IMR-90 (cell line): ENCODE measurements at regions not wholly inside any gene's neighbourhood (a gene's known extent, or its start where the extent isn't known, plus 50 kb on each side); places are given as distances from the start of the nearest gene placed in this dataset.

Experiments used
- ATAC-seq: fragments of 200-7000 bp; cut with Tn5 transposase; 2 replicates; pipeline ENCODE4 v1.9.1; 2020; ENCODE audit warnings: low read depth, mild to moderate bottlenecking, moderate library complexity
- BruUV-seq: library from RNA; stranded (reverse); fragments of 400-500 nt; replicated peaks from 2 replicates; lab custom pipeline; 2021; lab: Mats Ljungman, UMichigan
- CTCF ChIA-PET: fragments of 300-600 bp; formaldehyde crosslinking; extraction: SDS; loops from one replicate; lab custom pipeline; 2021; ENCODE audit warnings: antibody characterized with exemption; lab: Yijun Ruan, JAX
- POLR2A ChIA-PET: fragments of 300-600 bp; sonication (Branson Sonifier 250); formaldehyde crosslinking; loops from one replicate; lab custom pipeline; 2022; ENCODE audit warnings: antibody characterized with exemption; ENCODE audit not compliant: unreplicated experiment; lab: Charles Lee
- DNase-seq: peaks from one replicate; pipeline ENCODE4 v3.0.0; 2013
- H2AFZ ChIP-seq: replicated peaks from 2 replicates; pipeline ENCODE3; 2013; ENCODE audit warnings: low read length, mild to moderate bottlenecking; ENCODE audit not compliant: poor library complexity
- H2AK5ac ChIP-seq: 2 replicates; pipeline ENCODE4 v1.6.1; 2013; ENCODE audit warnings: low read depth, low read length, inconsistent platforms
- H2AK9ac ChIP-seq: replicated peaks from 2 replicates; pipeline ENCODE3; 2013; ENCODE audit warnings: mild to moderate bottlenecking, low read depth, low read length, moderate library complexity; ENCODE audit not compliant: poor library complexity
- H2BK120ac ChIP-seq: 2 replicates; pipeline ENCODE4 v1.6.1; 2013; ENCODE audit warnings: low read depth, low read length, inconsistent platforms
- H2BK15ac ChIP-seq: 3 replicates; pipeline ENCODE4 v1.6.1; 2013; ENCODE audit warnings: low read depth, low read length, inconsistent platforms
- H2BK20ac ChIP-seq: 2 replicates; pipeline ENCODE4 v1.6.1; 2013; ENCODE audit warnings: low read depth, mild to moderate bottlenecking, inconsistent platforms, low read length, moderate library complexity
- H2BK5ac ChIP-seq: 2 replicates; pipeline ENCODE4 v1.6.1; 2013; ENCODE audit warnings: mild to moderate bottlenecking, low read depth, low read length, inconsistent platforms; ENCODE audit not compliant: poor library complexity, severe bottlenecking
- H3K14ac ChIP-seq: replicated peaks from 2 replicates; pipeline ENCODE4 v1.6.1; 2013; ENCODE audit warnings: low read depth, low read length, inconsistent platforms
- H3K18ac ChIP-seq: 2 replicates; pipeline ENCODE4 v1.6.1; 2013; ENCODE audit warnings: low read depth, low read length, control low read depth
- H3K23ac ChIP-seq: 2 replicates; pipeline ENCODE4 v1.6.1; 2013; ENCODE audit warnings: low read depth, low read length, inconsistent platforms
- H3K27ac ChIP-seq: 2 replicates; pipeline ENCODE4 v1.5.1; 2013; ENCODE audit warnings: mild to moderate bottlenecking, control low read depth, low read length; ENCODE audit not compliant: insufficient read depth
- H3K27me3 ChIP-seq: 2 replicates; pipeline ENCODE4 v1.6.1; 2013; ENCODE audit warnings: low read length; ENCODE audit not compliant: control insufficient read depth, insufficient read depth
- H3K36me3 ChIP-seq: 2 replicates; pipeline ENCODE4 v1.6.1; 2013; ENCODE audit warnings: low read length, mixed read lengths; ENCODE audit not compliant: control insufficient read depth, insufficient read depth
- H3K4ac ChIP-seq: 2 replicates; pipeline ENCODE4 v1.6.1; 2013; ENCODE audit warnings: low read depth, low read length, inconsistent platforms
- H3K4me1 ChIP-seq: 2 replicates; pipeline ENCODE4 v1.6.1; 2013; ENCODE audit warnings: low read length, mixed read lengths; ENCODE audit not compliant: control insufficient read depth, insufficient read depth
- H3K4me2 ChIP-seq: 2 replicates; pipeline ENCODE4 v1.6.1; 2013; ENCODE audit warnings: low read depth, mild to moderate bottlenecking, control low read depth, low read length, moderate library complexity
- H3K4me3 ChIP-seq: 2 replicates; pipeline ENCODE4 v1.5.1; 2013; ENCODE audit warnings: low read depth, mild to moderate bottlenecking, control low read depth, low read length, moderate library complexity; ENCODE audit not compliant: insufficient read depth
- H3K56ac ChIP-seq: 2 replicates; pipeline ENCODE4 v1.6.1; 2013; ENCODE audit warnings: low read length, inconsistent platforms; ENCODE audit not compliant: insufficient read depth; ENCODE audit errors: extremely low read depth
- H3K79me1 ChIP-seq, 2 experiments: 2 replicates each; pipeline ENCODE4 v1.6.1; 2013; ENCODE audit warnings: low read length in 2 of 2, inconsistent platforms in 1 of 2, low read depth in 1 of 2
- H3K9ac ChIP-seq: 2 replicates; pipeline ENCODE4 v1.6.1; 2013; ENCODE audit warnings: low read depth, low read length, control low read depth
- H3K9me1 ChIP-seq: 2 replicates; pipeline ENCODE4 v1.6.1; 2013; ENCODE audit warnings: low read length, inconsistent platforms; ENCODE audit not compliant: insufficient read depth
- H3K9me3 ChIP-seq: 2 replicates; pipeline ENCODE4 v1.6.1; 2013; ENCODE audit warnings: low read length; ENCODE audit not compliant: control insufficient read depth, insufficient read depth
- H4K20me1 ChIP-seq: 2 replicates; pipeline ENCODE4 v1.6.1; 2013; ENCODE audit warnings: low read length, inconsistent platforms; ENCODE audit not compliant: insufficient read depth
- H4K5ac ChIP-seq: 2 replicates; pipeline ENCODE4 v1.6.1; 2013; ENCODE audit warnings: mild to moderate bottlenecking, low read depth, low read length, control low read depth
- H4K8ac ChIP-seq, 2 experiments: 2 replicates each; pipeline ENCODE4 v1.6.1; 2013; ENCODE audit warnings: low read depth in 2 of 2, low read length in 2 of 2, control low read depth in 1 of 2, inconsistent platforms in 1 of 2
- H4K91ac ChIP-seq: 2 replicates; pipeline ENCODE4 v1.6.1; 2013; ENCODE audit warnings: low read depth, low read length, inconsistent platforms; ENCODE audit not compliant: insufficient read depth
- BHLHE40 ChIP-seq: fragments of 150-350 bp; IDR thresholded peaks from 2 replicates; pipeline ENCODE4 v1.6.1; 2016; ENCODE audit warnings: mild to moderate bottlenecking, low read depth, low read length
- MAZ ChIP-seq: IDR thresholded peaks from 2 replicates; pipeline ENCODE4 v1.6.1; 2012; ENCODE audit warnings: low read depth, mild to moderate bottlenecking, low read length, improper control_type of control experiment, moderate library complexity, borderline replicate concordance
- RAD21 ChIP-seq: IDR thresholded peaks from 2 replicates; pipeline ENCODE4 v1.6.1; 2012; ENCODE audit warnings: low read length, improper control_type of control experiment
- RFX5 ChIP-seq: IDR thresholded peaks from 2 replicates; pipeline ENCODE4 v1.8.0; 2012; ENCODE audit warnings: low read depth, mild to moderate bottlenecking, low read length, moderate library complexity
- WGBS, 2 experiments: methylation state at CpG; one replicate each; pipeline versions ENCODE4 v1.1.5 to v1.1.7; 2013; ENCODE audit warnings: missing lambda C conversion rate in 2 of 2; ENCODE audit not compliant: insufficient read length in 1 of 2; ENCODE audit errors: extremely low coverage in 2 of 2; 5-methylcytosine and 5-hydroxymethylcytosine counted together
- dilution Hi-C: fragments of 300-500 bp; cut with HindIII; formaldehyde crosslinking; loops from one replicate; pipeline ENCODE4 v1.14.3; 2018; ENCODE audit warnings: low sequenced_read_pairs; ENCODE audit not compliant: unreplicated experiment
- in situ Hi-C: fragments of 300-500 bp; cut with MboI; formaldehyde crosslinking; loops from 3 replicates; pipeline ENCODE4 v1.14.3; 2019; ENCODE audit warnings: low sequenced_read_pairs, inconsistent platforms, mixed read lengths
- intact Hi-C: fragments of 100-400 bp; cut with micrococcal nuclease; formaldehyde crosslinking; loops from 2 replicates; pipeline ENCODE4 v1.10.0; 2022
- TF ChIP-seq, protein P1 (sequence below): fragments of 150-350 bp; IDR thresholded peaks from 2 replicates; pipeline ENCODE4 v1.6.1; 2016; ENCODE audit warnings: low read depth, mild to moderate bottlenecking, low read length, moderate library complexity, borderline replicate concordance
- TF ChIP-seq, protein P2 (sequence below): fragments of 150-350 bp; IDR thresholded peaks from 2 replicates; pipeline ENCODE4 v1.6.1; 2017; ENCODE audit warnings: mild to moderate bottlenecking, antibody characterized with exemption, low read length, low read depth

DNA sequence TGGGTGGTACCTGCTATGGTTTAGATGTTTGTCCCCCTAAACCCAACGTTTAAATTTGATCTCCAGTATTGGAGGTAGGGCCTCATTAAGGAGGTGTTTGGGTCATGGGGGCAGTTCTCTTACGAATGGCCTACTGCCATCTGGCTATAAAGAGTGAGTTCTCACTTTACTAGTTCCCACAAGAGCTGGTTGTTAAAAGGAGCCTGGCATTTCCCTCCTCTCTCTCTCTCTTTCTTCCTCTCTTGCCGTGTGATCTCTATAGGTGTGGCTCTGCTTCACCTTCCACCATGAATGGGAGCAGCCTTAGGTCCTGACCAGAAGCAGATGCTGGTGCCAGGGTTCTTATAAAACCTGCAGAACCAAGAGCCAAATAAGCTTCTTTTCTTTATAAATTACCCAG, 193.2 kb upstream of the CDH6 start:
- Histone ChIP-seq H3K9me3 (no peaks in the 10 kb centered on the region), H3K23ac (no peak overlapping the region), H3K56ac (no peak overlapping the region), H2BK120ac (no peak overlapping the region), H3K4ac (no peak overlapping the region), H2AK5ac (no peak overlapping the region), H2AK9ac (no peak overlapping the region), H2BK5ac (no peak overlapping the region), H3K9ac (no peak overlapping the region), H3K4me1 (no peaks in the 10 kb centered on the region), H4K20me1 (no peaks in the 10 kb centered on the region), H2AFZ (no peak overlapping the region), H3K27ac (no peak overlapping the region), H4K8ac (no peak overlapping the region), H4K91ac (no peak overlapping the region), H3K4me2 (no peak overlapping the region), H2BK15ac (no peak overlapping the region), H2BK20ac (no peak overlapping the region), H3K14ac (no peak overlapping the region), H3K36me3 (no peaks in the 10 kb centered on the region), H3K18ac (no peak overlapping the region), H3K79me1 (no peaks in the 10 kb centered on the region), H4K5ac (no peak overlapping the region), H3K4me3 (no peak overlapping the region), H3K27me3 (no peaks in the 10 kb centered on the region), H3K9me1 (no peaks in the 10 kb centered on the region)
- no peak for ATAC-seq
- TF ChIP-seq MAZ (no peak), BHLHE40 (no peak), RFX5 (no peak), RAD21 (no peak)
- TF ChIP-seq, protein P1, sequence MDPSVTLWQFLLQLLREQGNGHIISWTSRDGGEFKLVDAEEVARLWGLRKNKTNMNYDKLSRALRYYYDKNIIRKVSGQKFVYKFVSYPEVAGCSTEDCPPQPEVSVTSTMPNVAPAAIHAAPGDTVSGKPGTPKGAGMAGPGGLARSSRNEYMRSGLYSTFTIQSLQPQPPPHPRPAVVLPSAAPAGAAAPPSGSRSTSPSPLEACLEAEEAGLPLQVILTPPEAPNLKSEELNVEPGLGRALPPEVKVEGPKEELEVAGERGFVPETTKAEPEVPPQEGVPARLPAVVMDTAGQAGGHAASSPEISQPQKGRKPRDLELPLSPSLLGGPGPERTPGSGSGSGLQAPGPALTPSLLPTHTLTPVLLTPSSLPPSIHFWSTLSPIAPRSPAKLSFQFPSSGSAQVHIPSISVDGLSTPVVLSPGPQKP = no peak
- TF ChIP-seq, protein P2, sequence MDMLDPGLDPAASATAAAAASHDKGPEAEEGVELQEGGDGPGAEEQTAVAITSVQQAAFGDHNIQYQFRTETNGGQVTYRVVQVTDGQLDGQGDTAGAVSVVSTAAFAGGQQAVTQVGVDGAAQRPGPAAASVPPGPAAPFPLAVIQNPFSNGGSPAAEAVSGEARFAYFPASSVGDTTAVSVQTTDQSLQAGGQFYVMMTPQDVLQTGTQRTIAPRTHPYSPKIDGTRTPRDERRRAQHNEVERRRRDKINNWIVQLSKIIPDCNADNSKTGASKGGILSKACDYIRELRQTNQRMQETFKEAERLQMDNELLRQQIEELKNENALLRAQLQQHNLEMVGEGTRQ = no peak
- no TSS peak for BruUV-seq
- dilution Hi-C loops = no loop called here
- ChIA-PET CTCF (interaction anchor here (0.5 to 0.6 kb wide), 2 partner anchors 9 to 18 kb away, joined by 3 read pairs; no protein-coding TSS in a partner anchor), POLR2A (no interaction called here)
- in situ Hi-C loops = no loop called here
- intact Hi-C loops = no loop called here
- 80% methylated on average over 1 of the region's 3 CpGs; no CpG with 5 or more reads in 1 of the 2 experiments for WGBS, 2 experiments
- DNase-seq = no peak
